ENCODE measurements at regions not wholly inside any gene's neighbourhood (a gene's known extent, or its start where the extent isn't known, plus 50 kb on each side); places are given as distances from the start of the nearest gene placed in this dataset.

- no peak for ATAC-seq (ENCODE audit: low read depth)
- in situ Hi-C loops (cut with MboI; ENCODE audit: low sequenced_read_pairs), result no loop called here
- BruUV-seq (replicated peaks), result no TSS peak
These were observed 688.0 kb downstream of the VRK1 start for GRCh38 chr14:97485201-97485600.

More at GRCh38 chr14:97485201-97485600, 688.0 kb downstream of the VRK1 start:
- H3K9me1 ChIP-seq (ENCODE audit: insufficient read depth, low read length), result no peaks in the 10 kb centered on the region
- no peak overlapping the region for H4K5ac ChIP-seq (ENCODE audit: low read depth, low read length)
- H3K23ac ChIP-seq (ENCODE audit: low read depth, low read length), result no peak overlapping the region
- H3K27me3 ChIP-seq (ENCODE audit: control insufficient read depth, insufficient read depth, low read length), result no peaks in the 10 kb centered on the region
- no peak overlapping the region for H2BK15ac ChIP-seq (ENCODE audit: low read depth, low read length)
- no peaks in the 10 kb centered on the region for H3K36me3 ChIP-seq (ENCODE audit: control insufficient read depth, insufficient read depth, low read length)
- ChIA-PET POLR2A (ENCODE audit: unreplicated experiment) (no interaction called here), CTCF (no interaction called here)
- TF ChIP-seq POLR2A (IDR thresholded peaks at IDR 0.05; ENCODE audit: low read depth, low read length), result no peak
- TF ChIP-seq CTCF (conservative IDR thresholded peaks at IDR 0.05; ENCODE audit: low read depth, low read length), result no peak
- TF ChIP-seq MXI1 (IDR thresholded peaks at IDR 0.05; ENCODE audit: borderline replicate concordance, low read depth, low read length), result no peak
- TF ChIP-seq FOS (IDR thresholded peaks at IDR 0.05; ENCODE audit: low read depth, low read length), result no peak
- TF ChIP-seq SMC3 (IDR thresholded peaks at IDR 0.05; ENCODE audit: low read depth, low read length), result no peak
- TF ChIP-seq CHD1 (IDR thresholded peaks at IDR 0.05; ENCODE audit: low read depth, low read length), result no peak
- TF ChIP-seq MAFK (IDR thresholded peaks at IDR 0.05; ENCODE audit: low read depth, low read length), result no peak
- TF ChIP-seq, protein P1, sequence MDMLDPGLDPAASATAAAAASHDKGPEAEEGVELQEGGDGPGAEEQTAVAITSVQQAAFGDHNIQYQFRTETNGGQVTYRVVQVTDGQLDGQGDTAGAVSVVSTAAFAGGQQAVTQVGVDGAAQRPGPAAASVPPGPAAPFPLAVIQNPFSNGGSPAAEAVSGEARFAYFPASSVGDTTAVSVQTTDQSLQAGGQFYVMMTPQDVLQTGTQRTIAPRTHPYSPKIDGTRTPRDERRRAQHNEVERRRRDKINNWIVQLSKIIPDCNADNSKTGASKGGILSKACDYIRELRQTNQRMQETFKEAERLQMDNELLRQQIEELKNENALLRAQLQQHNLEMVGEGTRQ (IDR thresholded peaks at IDR 0.05; ENCODE audit: low read depth, low read length), result no peak
- H3K14ac ChIP-seq (replicated peaks; ENCODE audit: low read depth, low read length), result no peak overlapping the region
- intact Hi-C loops (cut with micrococcal nuclease) (no loop called here), dilution Hi-C loops (cut with HindIII; ENCODE audit: low sequenced_read_pairs, unreplicated experiment) (no loop called here)
- H3K4me1 ChIP-seq (ENCODE audit: control insufficient read depth, insufficient read depth, low read length), result no peaks in the 10 kb centered on the region
- H3K4me3 ChIP-seq (ENCODE audit: insufficient read depth, low read depth, low read length), result no peak overlapping the region
- no peak for DNase-seq
- no peak overlapping the region for H3K27ac ChIP-seq (ENCODE audit: insufficient read depth, low read length)
- no peak overlapping the region for H3K56ac ChIP-seq (ENCODE audit: extremely low read depth, insufficient read depth, low read length)
- WGBS, 2 experiments (ENCODE audit: extremely low coverage in 2 of 2, insufficient read length in 1 of 2), result 31% methylated on average over 4 of the region's 10 CpGs; no CpG with 5 or more reads in 1 of the 2 experiments
- H3K18ac ChIP-seq (ENCODE audit: low read depth, low read length), result no peak overlapping the region
- no peak overlapping the region for H2AK9ac ChIP-seq (replicated peaks; ENCODE audit: low read depth, low read length, poor library complexity)
- no peak overlapping the region for H2BK120ac ChIP-seq (ENCODE audit: low read depth, low read length)
- H3K9ac ChIP-seq (ENCODE audit: low read depth, low read length), result no peak overlapping the region
- no peak overlapping the region for H3K4ac ChIP-seq (ENCODE audit: low read depth, low read length)
- no peak overlapping the region for H4K8ac ChIP-seq (ENCODE audit: low read depth in 2 of 2, low read length in 2 of 2)
- no peak overlapping the region for H3K4me2 ChIP-seq (ENCODE audit: low read depth, low read length)
- H2BK5ac ChIP-seq (ENCODE audit: low read depth, low read length, poor library complexity, severe bottlenecking), result no peak overlapping the region
- H2BK20ac ChIP-seq (ENCODE audit: low read depth, low read length), result no peak overlapping the region
- no peak overlapping the region for H4K91ac ChIP-seq (ENCODE audit: insufficient read depth, low read depth, low read length)
- peaks cover 27% of the 10 kb centered on the region for H3K9me3 ChIP-seq (ENCODE audit: control insufficient read depth, insufficient read depth, low read length)
- no peaks in the 10 kb centered on the region for H3K79me1 ChIP-seq (ENCODE audit: low read depth in 1 of 2, low read length in 2 of 2)
- no peak overlapping the region for H2AFZ ChIP-seq (replicated peaks; ENCODE audit: low read length, poor library complexity)
- no peaks in the 10 kb centered on the region for H4K20me1 ChIP-seq (ENCODE audit: insufficient read depth, low read length)
- no peak overlapping the region for H2AK5ac ChIP-seq (ENCODE audit: low read depth, low read length)

All from IMR-90 (cell line).